GM18861 (cell line): ENCODE measurements at regions not wholly inside any gene's neighbourhood (a gene's known extent, or its start where the extent isn't known, plus 50 kb on each side); places are given as distances from the start of the nearest gene placed in this dataset.
A peak's percentile ranks its signal among the peaks of the same experiment; 100 is the strongest.
"Not testable (repeated sequence)": the region's sequence is repeated elsewhere in the genome, so short reads cannot be mapped to it uniquely, and the experiment has no call there.

Experiments
- ATAC-seq: cut with Tn5 transposase; IDR thresholded peaks from one replicate; pipeline ENCODE4 v1.9.1; 2021; ENCODE audit not compliant: unreplicated experiment

GRCh38 chr6:150299873-150300485, 68.8 kb upstream of the IYD start:
- ATAC-seq = no peak

GRCh38 chr6:150301846-150302519, 66.8 kb upstream of the IYD start:
- peak; percentile 90 for ATAC-seq

- no peak for ATAC-seq
Measured at GRCh38 chr6:150302520-150303176, 66.2 kb upstream of the IYD start.

GRCh38 chr6:150303256-150303655, 65.6 kb upstream of the IYD start:
- ATAC-seq = no peak

GRCh38 chr6:150304429-150304828, 64.4 kb upstream of the IYD start:
- no peak for ATAC-seq

- ATAC-seq = no peak
Measured at GRCh38 chr6:150306290-150306689, 62.5 kb upstream of the IYD start.

GRCh38 chr6:150307520-150307919, 61.3 kb upstream of the IYD start:
- no peak for ATAC-seq

- ATAC-seq = no peak
Measured at GRCh38 chr6:150308812-150309645, 59.8 kb upstream of the IYD start.

GRCh38 chr6:150310539-150310938, 58.3 kb upstream of the IYD start:
- no peak for ATAC-seq

- ATAC-seq = not testable (repeated sequence)
Measured at GRCh38 chr6:150311149-150311944, 57.5 kb upstream of the IYD start.

GRCh38 chr6:150312395-150312794, 56.4 kb upstream of the IYD start:
- ATAC-seq = no peak

- ATAC-seq = no peak
Measured at GRCh38 chr6:150312844-150313584, 55.8 kb upstream of the IYD start.

GRCh38 chr6:150313781-150314180, 55.0 kb upstream of the IYD start:
- ATAC-seq = no peak

GRCh38 chr6:150314230-150315188, 54.3 kb upstream of the IYD start:
- no peak for ATAC-seq

- ATAC-seq = no peak
Measured at GRCh38 chr6:150315626-150316025, 53.2 kb upstream of the IYD start.

GRCh38 chr6:150316936-150317335, 51.9 kb upstream of the IYD start:
- no peak for ATAC-seq
